SK-N-SH treated with all-trans-retinoic acid at 6 μM for 48 hours (cell line): ENCODE measurements at regions not wholly inside any gene's neighbourhood (a gene's known extent, or its start where the extent isn't known, plus 50 kb on each side); places are given as distances from the start of the nearest gene placed in this dataset.
"Not testable (repeated sequence)": the region's sequence is repeated elsewhere in the genome, so short reads cannot be mapped to it uniquely, and the experiment has no call there.

Experiments used
- ATAC-seq: fragments of 200-7000 bp; cut with Tn5 transposase; 3 replicates; pipeline ENCODE4 v1.9.1; 2020; ENCODE audit warnings: mild to moderate bottlenecking, moderate library complexity
- ARNTL ChIP-seq: fragments of 450-650 bp; formaldehyde crosslinking; IDR thresholded peaks from 2 replicates; pipeline ENCODE4 v1.5.0; 2020; ENCODE audit warnings: low read depth, mild to moderate bottlenecking, moderate library complexity, borderline replicate concordance
- BACH2 ChIP-seq: fragments of 250-450 bp; sonication (Bioruptor Pico); IDR thresholded peaks from 2 replicates; pipeline ENCODE4 v1.9.0; 2021; ENCODE audit warnings: mild to moderate bottlenecking, borderline replicate concordance
- CREB5 ChIP-seq: fragments of 250-450 bp; sonication (Bioruptor Pico); IDR thresholded peaks from 2 replicates; pipeline ENCODE4 v1.5.1; 2020; ENCODE audit warnings: low read depth, mild to moderate bottlenecking, moderate library complexity
- ISL1 ChIP-seq: fragments of 250-450 bp; sonication (Bioruptor Pico); IDR thresholded peaks from 2 replicates; pipeline ENCODE4 v2.1.2; 2022; ENCODE audit warnings: mild to moderate bottlenecking, moderate library complexity
- OSR1 ChIP-seq: fragments of 250-450 bp; sonication (Bioruptor Pico); IDR thresholded peaks from 2 replicates; pipeline ENCODE4 v1.8.0; 2022; ENCODE audit warnings: moderate library complexity, mild to moderate bottlenecking, inconsistent platforms
- PATZ1 ChIP-seq: fragments of 250-450 bp; sonication (Bioruptor Pico); IDR thresholded peaks from 2 replicates; pipeline ENCODE4 v1.8.0; 2020; ENCODE audit warnings: mild to moderate bottlenecking, moderate library complexity, borderline replicate concordance
- PPARA ChIP-seq: fragments of 250-450 bp; sonication (Bioruptor Pico); IDR thresholded peaks from 2 replicates; pipeline ENCODE4 v1.5.0; 2020; ENCODE audit warnings: mild to moderate bottlenecking, borderline replicate concordance
- RARB ChIP-seq: fragments of 250-450 bp; sonication (Bioruptor Pico); IDR thresholded peaks from 2 replicates; pipeline ENCODE4 v1.8.0; 2021; ENCODE audit warnings: mild to moderate bottlenecking, moderate library complexity
- SNAI2 ChIP-seq: fragments of 250-450 bp; sonication (Bioruptor Pico); IDR thresholded peaks from 2 replicates; pipeline ENCODE4 v1.5.0; 2020; ENCODE audit warnings: mild to moderate bottlenecking, moderate library complexity
- TCF4 ChIP-seq: fragments of 250-450 bp; sonication (Bioruptor Pico); IDR thresholded peaks from 2 replicates; pipeline ENCODE4 v1.8.0; 2021; ENCODE audit warnings: mild to moderate bottlenecking, moderate library complexity, borderline replicate concordance
- TSHZ2 ChIP-seq: fragments of 250-450 bp; sonication (Bioruptor Pico); IDR thresholded peaks from 2 replicates; pipeline ENCODE4 v1.5.0; 2020; ENCODE audit warnings: mild to moderate bottlenecking, moderate library complexity
- ZC3H10 ChIP-seq: fragments of 250-450 bp; sonication (Bioruptor Pico); IDR thresholded peaks from 2 replicates; pipeline ENCODE4 v1.5.1; 2021; ENCODE audit warnings: mild to moderate bottlenecking, moderate library complexity
- ZFP3 ChIP-seq: fragments of 250-450 bp; sonication (Bioruptor Pico); IDR thresholded peaks from 2 replicates; pipeline ENCODE4 v1.5.0; 2020; ENCODE audit warnings: mild to moderate bottlenecking, moderate library complexity
- ZFP30 ChIP-seq: fragments of 450-650 bp; formaldehyde crosslinking; IDR thresholded peaks from 2 replicates; pipeline ENCODE4 v1.5.0; 2022; ENCODE audit warnings: mild to moderate bottlenecking, moderate library complexity
- ZNF565 ChIP-seq: fragments of 450-650 bp; formaldehyde crosslinking; conservative IDR thresholded peaks from 2 replicates; pipeline ENCODE4 v1.5.0; 2020; ENCODE audit warnings: low read depth, mild to moderate bottlenecking, moderate library complexity
- ZNF70 ChIP-seq: fragments of 450-650 bp; formaldehyde crosslinking; IDR thresholded peaks from 2 replicates; pipeline ENCODE4 v1.5.0; 2020; ENCODE audit warnings: mild to moderate bottlenecking, moderate library complexity
- ZNF8 ChIP-seq: fragments of 450-650 bp; formaldehyde crosslinking; IDR thresholded peaks from 2 replicates; pipeline ENCODE4 v1.5.0; 2020; ENCODE audit warnings: mild to moderate bottlenecking, moderate library complexity
- TF ChIP-seq, protein P1 (sequence below): fragments of 250-450 bp; sonication (Bioruptor Pico); IDR thresholded peaks from 2 replicates; pipeline ENCODE4 v1.8.0; 2021; ENCODE audit warnings: low read depth, mild to moderate bottlenecking, moderate library complexity, borderline replicate concordance

- ATAC-seq, result no peak
- TF ChIP-seq ZNF8, result no peak
- TF ChIP-seq ZC3H10, result no peak
- TF ChIP-seq ISL1, result no peak
- no peak for TF ChIP-seq RARB (CRISPR knock-in tag)
- no peak for TF ChIP-seq TCF4 (CRISPR knock-in tag)
- TF ChIP-seq OSR1 (CRISPR knock-in tag), result no peak
- TF ChIP-seq, protein P1, sequence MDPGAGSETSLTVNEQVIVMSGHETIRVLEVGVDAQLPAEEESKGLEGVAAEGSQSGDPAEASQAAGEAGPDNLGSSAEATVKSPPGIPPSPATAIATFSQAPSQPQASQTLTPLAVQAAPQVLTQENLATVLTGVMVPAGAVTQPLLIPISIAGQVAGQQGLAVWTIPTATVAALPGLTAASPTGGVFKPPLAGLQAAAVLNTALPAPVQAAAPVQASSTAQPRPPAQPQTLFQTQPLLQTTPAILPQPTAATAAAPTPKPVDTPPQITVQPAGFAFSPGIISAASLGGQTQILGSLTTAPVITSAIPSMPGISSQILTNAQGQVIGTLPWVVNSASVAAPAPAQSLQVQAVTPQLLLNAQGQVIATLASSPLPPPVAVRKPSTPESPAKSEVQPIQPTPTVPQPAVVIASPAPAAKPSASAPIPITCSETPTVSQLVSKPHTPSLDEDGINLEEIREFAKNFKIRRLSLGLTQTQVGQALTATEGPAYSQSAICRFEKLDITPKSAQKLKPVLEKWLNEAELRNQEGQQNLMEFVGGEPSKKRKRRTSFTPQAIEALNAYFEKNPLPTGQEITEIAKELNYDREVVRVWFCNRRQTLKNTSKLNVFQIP (CRISPR knock-in tag), result no peak
Measured at GRCh38 chr6:82786248-82786647, 279.4 kb downstream of the UBE3D start.

DNA sequence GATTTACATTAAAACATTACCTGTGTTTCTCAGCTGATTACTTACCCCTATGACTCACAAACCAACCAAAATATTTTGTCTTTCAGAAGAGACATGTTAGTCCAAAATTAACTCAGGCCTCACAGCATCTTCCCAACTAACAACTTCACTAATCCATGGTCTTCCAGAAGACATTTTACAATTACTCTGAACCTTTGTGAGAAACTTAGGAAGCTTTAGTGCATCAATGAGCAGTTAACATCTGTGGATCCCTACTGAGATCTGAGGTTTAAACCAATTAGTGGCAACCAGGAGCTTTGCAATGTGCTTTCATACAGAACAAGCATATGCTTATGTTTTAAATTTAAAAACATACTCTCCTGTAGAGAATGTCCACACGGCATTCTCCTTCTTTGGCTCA lies 269.7 kb downstream of the UBE3D start:
- TF ChIP-seq BACH2 (CRISPR knock-in tag), result no peak
- no peak for ATAC-seq

- ATAC-seq, result no peak
- TF ChIP-seq RARB (CRISPR knock-in tag) (no peak), PPARA (CRISPR knock-in tag) (no peak), ZFP30 (CRISPR knock-in tag) (no peak), ZNF565 (no peak), ZFP3 (CRISPR knock-in tag) (no peak), TSHZ2 (CRISPR knock-in tag) (no peak), BACH2 (CRISPR knock-in tag) (no peak)
- TF ChIP-seq, all 23 proteins: peak for 0
Measured at GRCh38 chr6:82801083-82801482, 264.6 kb downstream of the UBE3D start.

DNA sequence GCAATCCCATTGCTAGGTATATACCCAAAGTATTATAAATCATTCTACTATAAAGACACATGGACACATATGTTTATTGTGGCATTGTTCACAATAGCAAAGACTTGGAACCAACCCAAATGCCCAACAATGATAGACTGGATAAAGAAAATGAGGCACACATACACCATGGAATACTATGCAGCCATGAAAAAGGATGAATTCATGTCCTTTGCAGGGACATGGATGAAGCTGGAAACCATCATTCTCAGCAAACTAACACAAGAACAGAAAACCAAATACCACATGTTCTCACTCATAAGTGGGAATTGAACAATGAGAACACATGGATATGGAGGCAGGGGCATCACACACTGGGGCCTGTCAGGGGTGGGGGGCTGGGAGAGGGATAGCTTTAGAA lies 249.4 kb downstream of the UBE3D start:
- ATAC-seq, result not testable (repeated sequence)

GRCh38 chr6:82818727-82819126 lies 246.9 kb downstream of the UBE3D start:
- no peak for TF ChIP-seq TSHZ2 (CRISPR knock-in tag)
- TF ChIP-seq, protein P1 (CRISPR knock-in tag), result no peak
- no peak for TF ChIP-seq ARNTL
- TF ChIP-seq BACH2 (CRISPR knock-in tag), result no peak
- no peak for TF ChIP-seq PPARA (CRISPR knock-in tag)
- no peak for TF ChIP-seq ZNF70
- no peak for TF ChIP-seq SNAI2 (CRISPR knock-in tag)
- no peak for TF ChIP-seq PATZ1 (CRISPR knock-in tag)
- no peak for TF ChIP-seq ISL1
- no peak for TF ChIP-seq CREB5 (CRISPR knock-in tag)
- TF ChIP-seq OSR1 (CRISPR knock-in tag), result no peak
- no peak for TF ChIP-seq ZNF8
- no peak for TF ChIP-seq ZFP3 (CRISPR knock-in tag)
- TF ChIP-seq, all 23 proteins: peak for 0
- no peak for ATAC-seq
